DND-41 (cell line): ENCODE measurements at regions not wholly inside any gene's neighbourhood (a gene's known extent, or its start where the extent isn't known, plus 50 kb on each side); places are given as distances from the start of the nearest gene placed in this dataset.

Source experiments
- ATAC-seq: fragments of 200-7000 bp; cut with Tn5 transposase; 3 replicates; pipeline ENCODE4 v1.9.1; 2021; ENCODE audit warnings: low read depth; ENCODE audit not compliant: insufficient read depth
- DNase-seq: peaks from one replicate; pipeline ENCODE4 v3.0.0-alpha.2; 2020
- H2AFZ ChIP-seq: 2 replicates; pipeline ENCODE4 v1.6.0; 2012; ENCODE audit warnings: low read depth, low read length
- H3K27ac ChIP-seq: 2 replicates; pipeline ENCODE4 v1.5.1; 2012; ENCODE audit warnings: low read length, inconsistent platforms
- H3K27me3 ChIP-seq: fragments of 200-600 bp; sonication (generic); 2 replicates; pipeline ENCODE4 v1.6.0; 2012; ENCODE audit warnings: low read length, mild to moderate bottlenecking, inconsistent platforms; ENCODE audit not compliant: insufficient read depth, poor library complexity
- H3K36me3 ChIP-seq: 2 replicates; pipeline ENCODE4 v1.5.1; 2012; ENCODE audit warnings: low read length, inconsistent platforms; ENCODE audit not compliant: insufficient read depth
- H3K4me1 ChIP-seq: 2 replicates; pipeline ENCODE4 v1.5.1; 2012; ENCODE audit warnings: mild to moderate bottlenecking, low read length; ENCODE audit not compliant: insufficient read depth
- H3K4me2 ChIP-seq: 2 replicates; pipeline ENCODE4 v1.6.0; 2012; ENCODE audit warnings: mild to moderate bottlenecking, moderate library complexity, low read length, inconsistent platforms; ENCODE audit not compliant: insufficient read depth
- H3K4me3 ChIP-seq, 2 experiments: fragments of 200-600 bp in 1 of 2; shearing (Covaris generic) in 1 of 2; 2 replicates each; pipeline ENCODE4 v1.5.1; 2012 to 2016; ENCODE audit warnings: inconsistent platforms in 2 of 2, low read length in 2 of 2, mild to moderate bottlenecking in 2 of 2, low read depth in 1 of 2, moderate library complexity in 1 of 2
- H3K79me2 ChIP-seq: 2 replicates; pipeline ENCODE4 v1.6.0; 2012; ENCODE audit warnings: low read length, inconsistent platforms; ENCODE audit not compliant: insufficient read depth
- H3K9ac ChIP-seq: 2 replicates; pipeline ENCODE4 v1.6.0; 2012; ENCODE audit warnings: low read depth, mild to moderate bottlenecking, inconsistent platforms, low read length, moderate library complexity
- H3K9me3 ChIP-seq: 2 replicates; pipeline ENCODE4 v1.5.1; 2012; ENCODE audit warnings: low read length, moderate library complexity, mild to moderate bottlenecking, inconsistent platforms; ENCODE audit not compliant: insufficient read depth, severe bottlenecking
- H4K20me1 ChIP-seq: 2 replicates; pipeline ENCODE4 v1.6.0; 2012; ENCODE audit warnings: low read length; ENCODE audit not compliant: insufficient read depth
- EZH2 ChIP-seq: IDR thresholded peaks from 3 replicates; pipeline ENCODE4 v1.6.1; 2012; ENCODE audit warnings: borderline replicate concordance, low read depth, mild to moderate bottlenecking, moderate library complexity, low read length, inconsistent platforms; ENCODE audit not compliant: severe bottlenecking
- TF ChIP-seq, protein P1 (sequence below): IDR thresholded peaks from 2 replicates; pipeline ENCODE4 v1.5.1; 2012; ENCODE audit warnings: borderline replicate concordance, low read length, moderate library complexity, mild to moderate bottlenecking; ENCODE audit not compliant: poor library complexity, severe bottlenecking; ENCODE audit errors: extremely low read depth

DNA sequence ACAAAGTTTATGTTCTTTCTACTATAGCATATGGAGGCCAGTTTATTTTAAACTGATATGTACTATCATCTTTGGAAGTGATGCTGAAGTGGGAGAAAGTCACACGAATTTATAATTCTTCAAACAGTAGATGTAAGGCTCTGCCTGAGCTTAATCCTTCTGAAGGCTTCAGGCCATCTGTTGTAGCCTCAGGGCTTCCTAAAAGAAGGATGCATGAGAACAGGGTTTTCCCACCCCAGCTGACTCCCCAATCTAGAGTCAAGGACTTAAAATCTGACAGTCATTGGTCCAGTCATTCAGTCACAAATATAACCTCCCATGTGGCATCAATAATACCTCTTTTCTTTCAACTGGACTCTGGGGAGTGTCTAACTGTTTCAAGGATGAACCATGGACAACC is 330.5 kb downstream of the KCNS3 start:
- Histone ChIP-seq H3K36me3 (no peaks in the 10 kb centered on the region), H3K4me2 (no peak overlapping the region), H3K9ac (no peak overlapping the region), H3K4me1 (no peaks in the 10 kb centered on the region), H3K27me3 (no peaks in the 10 kb centered on the region), H2AFZ (no peak overlapping the region), H3K27ac (no peak overlapping the region), H3K4me3 (no peak overlapping the region), H4K20me1 (no peaks in the 10 kb centered on the region), H3K79me2 (no peaks in the 10 kb centered on the region), H3K9me3 (no peaks in the 10 kb centered on the region)
- ATAC-seq (no peak), DNase-seq (no peak)
- TF ChIP-seq EZH2: no peak
- TF ChIP-seq, protein P1, sequence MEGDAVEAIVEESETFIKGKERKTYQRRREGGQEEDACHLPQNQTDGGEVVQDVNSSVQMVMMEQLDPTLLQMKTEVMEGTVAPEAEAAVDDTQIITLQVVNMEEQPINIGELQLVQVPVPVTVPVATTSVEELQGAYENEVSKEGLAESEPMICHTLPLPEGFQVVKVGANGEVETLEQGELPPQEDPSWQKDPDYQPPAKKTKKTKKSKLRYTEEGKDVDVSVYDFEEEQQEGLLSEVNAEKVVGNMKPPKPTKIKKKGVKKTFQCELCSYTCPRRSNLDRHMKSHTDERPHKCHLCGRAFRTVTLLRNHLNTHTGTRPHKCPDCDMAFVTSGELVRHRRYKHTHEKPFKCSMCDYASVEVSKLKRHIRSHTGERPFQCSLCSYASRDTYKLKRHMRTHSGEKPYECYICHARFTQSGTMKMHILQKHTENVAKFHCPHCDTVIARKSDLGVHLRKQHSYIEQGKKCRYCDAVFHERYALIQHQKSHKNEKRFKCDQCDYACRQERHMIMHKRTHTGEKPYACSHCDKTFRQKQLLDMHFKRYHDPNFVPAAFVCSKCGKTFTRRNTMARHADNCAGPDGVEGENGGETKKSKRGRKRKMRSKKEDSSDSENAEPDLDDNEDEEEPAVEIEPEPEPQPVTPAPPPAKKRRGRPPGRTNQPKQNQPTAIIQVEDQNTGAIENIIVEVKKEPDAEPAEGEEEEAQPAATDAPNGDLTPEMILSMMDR: no peak

DNA sequence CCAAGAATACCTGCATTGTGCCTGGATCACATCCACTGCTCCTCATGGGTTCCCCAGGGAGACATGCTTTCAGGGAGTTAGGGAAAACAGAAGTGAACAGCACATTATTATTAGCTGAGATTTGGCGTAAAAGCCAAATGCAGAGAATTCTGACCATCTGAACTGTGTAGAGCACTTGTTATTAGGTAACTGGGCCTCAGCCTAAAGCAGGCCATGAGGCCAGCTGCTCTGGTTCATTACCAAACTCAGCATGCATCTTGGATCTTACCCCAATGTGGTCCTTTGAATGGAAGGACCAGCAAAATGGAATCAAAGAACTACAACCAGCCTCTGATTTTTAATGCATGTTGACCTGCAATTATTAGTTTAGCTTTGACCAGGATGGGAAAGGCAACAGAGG is 322.3 kb downstream of the KCNS3 start:
- Histone ChIP-seq H3K9ac (no peak overlapping the region), H3K4me2 (no peak overlapping the region), H3K36me3 (no peaks in the 10 kb centered on the region), H3K9me3 (no peaks in the 10 kb centered on the region), H2AFZ (no peak overlapping the region), H3K79me2 (no peaks in the 10 kb centered on the region), H3K4me1 (no peaks in the 10 kb centered on the region), H3K27ac (no peak overlapping the region), H3K27me3 (no peaks in the 10 kb centered on the region), H3K4me3 (no peak overlapping the region), H4K20me1 (no peaks in the 10 kb centered on the region)
- DNase-seq: no peak
- no peak for ATAC-seq
- TF ChIP-seq, protein P1: no peak
- no peak for TF ChIP-seq EZH2

DNA sequence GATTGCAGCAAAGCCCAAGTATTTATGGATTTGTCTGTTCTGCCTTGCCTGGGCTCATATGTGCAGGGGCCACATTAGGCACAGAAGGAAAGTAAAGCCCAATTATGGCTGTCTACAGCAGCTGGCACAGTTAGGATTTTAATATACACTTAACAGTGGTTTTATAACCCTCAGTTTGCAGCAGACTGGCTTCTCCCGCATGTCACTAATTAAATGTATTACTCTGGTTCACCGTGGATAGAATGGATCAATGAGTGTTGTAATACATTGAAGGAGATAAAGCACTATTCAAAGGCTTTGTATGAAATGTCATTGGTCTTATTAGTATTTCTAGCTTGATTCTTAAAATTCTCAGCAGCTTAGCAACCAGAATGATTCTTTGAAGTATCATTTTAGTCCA is 320.2 kb downstream of the KCNS3 start:
- no peaks in the 10 kb centered on the region for H4K20me1 ChIP-seq
- no peaks in the 10 kb centered on the region for H3K27me3 ChIP-seq
- no peak for ATAC-seq
- no peaks in the 10 kb centered on the region for H3K9me3 ChIP-seq
- no peak overlapping the region for H3K4me2 ChIP-seq
- DNase-seq: no peak
- H3K4me3 ChIP-seq: no peak overlapping the region
- no peak overlapping the region for H3K9ac ChIP-seq
- H3K4me1 ChIP-seq: no peaks in the 10 kb centered on the region
- no peaks in the 10 kb centered on the region for H3K36me3 ChIP-seq
- no peaks in the 10 kb centered on the region for H3K79me2 ChIP-seq
- H3K27ac ChIP-seq: no peak overlapping the region
- no peak overlapping the region for H2AFZ ChIP-seq
- TF ChIP-seq, protein P1: no peak
- no peak for TF ChIP-seq EZH2

DNA sequence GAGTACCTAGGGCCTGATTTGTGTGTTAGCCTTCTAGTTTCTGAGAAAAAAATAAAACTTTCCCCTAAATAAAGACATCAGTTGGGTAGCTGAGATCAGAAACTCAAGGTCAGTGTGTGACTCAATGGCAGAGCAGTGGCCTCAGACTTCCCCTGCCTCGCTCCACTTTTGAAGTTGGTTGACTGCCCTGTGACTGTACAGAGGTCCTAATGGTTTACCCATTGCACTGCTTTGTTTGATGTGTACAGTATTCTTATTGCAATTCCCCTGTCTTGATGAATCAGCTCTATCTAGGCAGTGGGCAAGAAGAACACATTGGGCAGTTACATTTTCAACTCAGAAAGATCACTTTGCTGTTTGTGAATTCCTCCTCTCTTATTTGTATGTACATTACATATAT is 315.7 kb downstream of the KCNS3 start:
- H3K36me3 ChIP-seq: no peaks in the 10 kb centered on the region
- no peaks in the 10 kb centered on the region for H3K4me1 ChIP-seq
- no peak overlapping the region for H3K4me2 ChIP-seq
- no peaks in the 10 kb centered on the region for H4K20me1 ChIP-seq
- H3K4me3 ChIP-seq: no peak overlapping the region
- no peak overlapping the region for H3K9ac ChIP-seq
- no peak for TF ChIP-seq EZH2
- TF ChIP-seq, protein P1: no peak
- no peak overlapping the region for H3K27ac ChIP-seq
- H3K9me3 ChIP-seq: no peaks in the 10 kb centered on the region
- no peak for DNase-seq
- ATAC-seq: no peak
- no peak overlapping the region for H2AFZ ChIP-seq
- H3K27me3 ChIP-seq: no peaks in the 10 kb centered on the region
- no peaks in the 10 kb centered on the region for H3K79me2 ChIP-seq
